IMR-90 (cell line): ENCODE measurements at regions not wholly inside any gene's neighbourhood (a gene's known extent, or its start where the extent isn't known, plus 50 kb on each side); places are given as distances from the start of the nearest gene placed in this dataset.

Source experiments
- ATAC-seq: fragments of 200-7000 bp; cut with Tn5 transposase; 2 replicates; pipeline ENCODE4 v1.9.1; 2020; ENCODE audit warnings: low read depth, mild to moderate bottlenecking, moderate library complexity
- BruUV-seq: library from RNA; stranded (reverse); fragments of 400-500 nt; replicated peaks from 2 replicates; lab custom pipeline; 2021; lab: Mats Ljungman, UMichigan
- CTCF ChIA-PET: fragments of 300-600 bp; formaldehyde crosslinking; extraction: SDS; loops from one replicate; lab custom pipeline; 2021; ENCODE audit warnings: antibody characterized with exemption; lab: Yijun Ruan, JAX
- POLR2A ChIA-PET: fragments of 300-600 bp; sonication (Branson Sonifier 250); formaldehyde crosslinking; loops from one replicate; lab custom pipeline; 2022; ENCODE audit warnings: antibody characterized with exemption; ENCODE audit not compliant: unreplicated experiment; lab: Charles Lee
- DNase-seq: peaks from one replicate; pipeline ENCODE4 v3.0.0; 2013
- H2AFZ ChIP-seq: replicated peaks from 2 replicates; pipeline ENCODE3; 2013; ENCODE audit warnings: low read length, mild to moderate bottlenecking; ENCODE audit not compliant: poor library complexity
- H2AK5ac ChIP-seq: 2 replicates; pipeline ENCODE4 v1.6.1; 2013; ENCODE audit warnings: low read depth, low read length, inconsistent platforms
- H2AK9ac ChIP-seq: replicated peaks from 2 replicates; pipeline ENCODE3; 2013; ENCODE audit warnings: mild to moderate bottlenecking, low read depth, low read length, moderate library complexity; ENCODE audit not compliant: poor library complexity
- H2BK120ac ChIP-seq: 2 replicates; pipeline ENCODE4 v1.6.1; 2013; ENCODE audit warnings: low read depth, low read length, inconsistent platforms
- H2BK15ac ChIP-seq: 3 replicates; pipeline ENCODE4 v1.6.1; 2013; ENCODE audit warnings: low read depth, low read length, inconsistent platforms
- H2BK20ac ChIP-seq: 2 replicates; pipeline ENCODE4 v1.6.1; 2013; ENCODE audit warnings: low read depth, mild to moderate bottlenecking, inconsistent platforms, low read length, moderate library complexity
- H2BK5ac ChIP-seq: 2 replicates; pipeline ENCODE4 v1.6.1; 2013; ENCODE audit warnings: mild to moderate bottlenecking, low read depth, low read length, inconsistent platforms; ENCODE audit not compliant: poor library complexity, severe bottlenecking
- H3K14ac ChIP-seq: replicated peaks from 2 replicates; pipeline ENCODE4 v1.6.1; 2013; ENCODE audit warnings: low read depth, low read length, inconsistent platforms
- H3K18ac ChIP-seq: 2 replicates; pipeline ENCODE4 v1.6.1; 2013; ENCODE audit warnings: low read depth, low read length, control low read depth
- H3K23ac ChIP-seq: 2 replicates; pipeline ENCODE4 v1.6.1; 2013; ENCODE audit warnings: low read depth, low read length, inconsistent platforms
- H3K27ac ChIP-seq: 2 replicates; pipeline ENCODE4 v1.5.1; 2013; ENCODE audit warnings: mild to moderate bottlenecking, control low read depth, low read length; ENCODE audit not compliant: insufficient read depth
- H3K27me3 ChIP-seq: 2 replicates; pipeline ENCODE4 v1.6.1; 2013; ENCODE audit warnings: low read length; ENCODE audit not compliant: control insufficient read depth, insufficient read depth
- H3K36me3 ChIP-seq: 2 replicates; pipeline ENCODE4 v1.6.1; 2013; ENCODE audit warnings: low read length, mixed read lengths; ENCODE audit not compliant: control insufficient read depth, insufficient read depth
- H3K4ac ChIP-seq: 2 replicates; pipeline ENCODE4 v1.6.1; 2013; ENCODE audit warnings: low read depth, low read length, inconsistent platforms
- H3K4me1 ChIP-seq: 2 replicates; pipeline ENCODE4 v1.6.1; 2013; ENCODE audit warnings: low read length, mixed read lengths; ENCODE audit not compliant: control insufficient read depth, insufficient read depth
- H3K4me2 ChIP-seq: 2 replicates; pipeline ENCODE4 v1.6.1; 2013; ENCODE audit warnings: low read depth, mild to moderate bottlenecking, control low read depth, low read length, moderate library complexity
- H3K4me3 ChIP-seq: 2 replicates; pipeline ENCODE4 v1.5.1; 2013; ENCODE audit warnings: low read depth, mild to moderate bottlenecking, control low read depth, low read length, moderate library complexity; ENCODE audit not compliant: insufficient read depth
- H3K56ac ChIP-seq: 2 replicates; pipeline ENCODE4 v1.6.1; 2013; ENCODE audit warnings: low read length, inconsistent platforms; ENCODE audit not compliant: insufficient read depth; ENCODE audit errors: extremely low read depth
- H3K79me1 ChIP-seq, 2 experiments: 2 replicates each; pipeline ENCODE4 v1.6.1; 2013; ENCODE audit warnings: low read length in 2 of 2, inconsistent platforms in 1 of 2, low read depth in 1 of 2
- H3K9ac ChIP-seq: 2 replicates; pipeline ENCODE4 v1.6.1; 2013; ENCODE audit warnings: low read depth, low read length, control low read depth
- H3K9me1 ChIP-seq: 2 replicates; pipeline ENCODE4 v1.6.1; 2013; ENCODE audit warnings: low read length, inconsistent platforms; ENCODE audit not compliant: insufficient read depth
- H3K9me3 ChIP-seq: 2 replicates; pipeline ENCODE4 v1.6.1; 2013; ENCODE audit warnings: low read length; ENCODE audit not compliant: control insufficient read depth, insufficient read depth
- H4K20me1 ChIP-seq: 2 replicates; pipeline ENCODE4 v1.6.1; 2013; ENCODE audit warnings: low read length, inconsistent platforms; ENCODE audit not compliant: insufficient read depth
- H4K5ac ChIP-seq: 2 replicates; pipeline ENCODE4 v1.6.1; 2013; ENCODE audit warnings: mild to moderate bottlenecking, low read depth, low read length, control low read depth
- H4K8ac ChIP-seq, 2 experiments: 2 replicates each; pipeline ENCODE4 v1.6.1; 2013; ENCODE audit warnings: low read depth in 2 of 2, low read length in 2 of 2, control low read depth in 1 of 2, inconsistent platforms in 1 of 2
- H4K91ac ChIP-seq: 2 replicates; pipeline ENCODE4 v1.6.1; 2013; ENCODE audit warnings: low read depth, low read length, inconsistent platforms; ENCODE audit not compliant: insufficient read depth
- BHLHE40 ChIP-seq: fragments of 150-350 bp; IDR thresholded peaks from 2 replicates; pipeline ENCODE4 v1.6.1; 2016; ENCODE audit warnings: mild to moderate bottlenecking, low read depth, low read length
- CEBPB ChIP-seq: IDR thresholded peaks from 2 replicates; pipeline ENCODE4 v1.6.1; 2012; ENCODE audit warnings: low read depth, low read length, improper control_type of control experiment
- CHD1 ChIP-seq: IDR thresholded peaks from 2 replicates; pipeline ENCODE4 v1.6.1; 2012; ENCODE audit warnings: low read depth, low read length, improper control_type of control experiment
- CTCF ChIP-seq: conservative IDR thresholded peaks from 2 replicates; pipeline ENCODE4 v1.5.1; 2012; ENCODE audit warnings: mild to moderate bottlenecking, low read depth, low read length, improper control_type of control experiment
- ELK1 ChIP-seq: fragments of 150-350 bp; IDR thresholded peaks from 2 replicates; pipeline ENCODE4 v1.6.1; 2016; ENCODE audit warnings: low read depth, mild to moderate bottlenecking, low read length, moderate library complexity, borderline replicate concordance
- FOS ChIP-seq: fragments of 150-350 bp; IDR thresholded peaks from 2 replicates; pipeline ENCODE4 v1.6.1; 2016; ENCODE audit warnings: low read depth, low read length
- MAFK ChIP-seq: IDR thresholded peaks from 2 replicates; pipeline ENCODE4 v1.6.1; 2012; ENCODE audit warnings: low read depth, low read length, improper control_type of control experiment
- MAZ ChIP-seq: IDR thresholded peaks from 2 replicates; pipeline ENCODE4 v1.6.1; 2012; ENCODE audit warnings: low read depth, mild to moderate bottlenecking, low read length, improper control_type of control experiment, moderate library complexity, borderline replicate concordance
- MXI1 ChIP-seq: IDR thresholded peaks from 2 replicates; pipeline ENCODE4 v1.6.1; 2012; ENCODE audit warnings: low read depth, mild to moderate bottlenecking, low read length, moderate library complexity, borderline replicate concordance
- NFE2L2 ChIP-seq: fragments of 150-350 bp; IDR thresholded peaks from 2 replicates; pipeline ENCODE4 v1.6.1; 2016; ENCODE audit warnings: low read depth, mild to moderate bottlenecking, low read length
- POLR2A ChIP-seq: IDR thresholded peaks from 2 replicates; pipeline ENCODE4 v1.6.1; 2012; ENCODE audit warnings: mild to moderate bottlenecking, low read depth, low read length
- RAD21 ChIP-seq: IDR thresholded peaks from 2 replicates; pipeline ENCODE4 v1.6.1; 2012; ENCODE audit warnings: low read length, improper control_type of control experiment
- RCOR1 ChIP-seq: IDR thresholded peaks from 2 replicates; pipeline ENCODE4 v1.6.1; 2012; ENCODE audit warnings: mild to moderate bottlenecking, low read length, improper control_type of control experiment; ENCODE audit not compliant: insufficient replicate concordance
- RFX5 ChIP-seq: IDR thresholded peaks from 2 replicates; pipeline ENCODE4 v1.8.0; 2012; ENCODE audit warnings: low read depth, mild to moderate bottlenecking, low read length, moderate library complexity
- SMC3 ChIP-seq: fragments of 150-350 bp; IDR thresholded peaks from 2 replicates; pipeline ENCODE4 v1.6.1; 2016; ENCODE audit warnings: low read depth, mild to moderate bottlenecking, antibody characterized with exemption, low read length, moderate library complexity
- USF2 ChIP-seq: fragments of 150-350 bp; IDR thresholded peaks from 2 replicates; pipeline ENCODE4 v1.6.1; 2017; ENCODE audit warnings: mild to moderate bottlenecking, antibody characterized with exemption, low read length, low read depth
- WGBS, 2 experiments: methylation state at CpG; one replicate each; pipeline versions ENCODE4 v1.1.5 to v1.1.7; 2013; ENCODE audit warnings: missing lambda C conversion rate in 2 of 2; ENCODE audit not compliant: insufficient read length in 1 of 2; ENCODE audit errors: extremely low coverage in 2 of 2; 5-methylcytosine and 5-hydroxymethylcytosine counted together
- dilution Hi-C: fragments of 300-500 bp; cut with HindIII; formaldehyde crosslinking; loops from one replicate; pipeline ENCODE4 v1.14.3; 2018; ENCODE audit warnings: low sequenced_read_pairs; ENCODE audit not compliant: unreplicated experiment
- in situ Hi-C: fragments of 300-500 bp; cut with MboI; formaldehyde crosslinking; loops from 3 replicates; pipeline ENCODE4 v1.14.3; 2019; ENCODE audit warnings: low sequenced_read_pairs, inconsistent platforms, mixed read lengths
- intact Hi-C: fragments of 100-400 bp; cut with micrococcal nuclease; formaldehyde crosslinking; loops from 2 replicates; pipeline ENCODE4 v1.10.0; 2022

GRCh38 chr4:171714791-171715454 is 98.3 kb upstream of the GALNTL6 start:
- Histone ChIP-seq H3K14ac (no peak overlapping the region), H2BK20ac (no peak overlapping the region), H2BK15ac (no peak overlapping the region), H3K4me2 (no peak overlapping the region), H2AK9ac (no peak overlapping the region), H4K91ac (no peak overlapping the region), H3K18ac (no peak overlapping the region), H4K5ac (no peak overlapping the region), H3K27ac (no peak overlapping the region), H2AFZ (no peak overlapping the region), H4K8ac (no peak overlapping the region), H4K20me1 (no peaks in the 10 kb centered on the region), H3K56ac (no peak overlapping the region), H3K79me1 (no peaks in the 10 kb centered on the region), H3K9me1 (no peaks in the 10 kb centered on the region), H2BK5ac (no peak overlapping the region), H3K36me3 (no peaks in the 10 kb centered on the region), H3K4me1 (no peaks in the 10 kb centered on the region), H3K4ac (no peak overlapping the region), H2AK5ac (no peak overlapping the region), H2BK120ac (no peak overlapping the region), H3K23ac (no peak overlapping the region), H3K27me3 (no peaks in the 10 kb centered on the region), H3K9ac (no peak overlapping the region), H3K9me3 (peaks cover 12% of the 10 kb centered on the region), H3K4me3 (no peak overlapping the region)
- ChIA-PET POLR2A (no interaction called here), CTCF (no interaction called here)
- intact Hi-C loops (no loop called here), dilution Hi-C loops (no loop called here), in situ Hi-C loops (no loop called here)
- DNase-seq (no peak), ATAC-seq (no peak)
- TF ChIP-seq RFX5 = no peak
- no peak for TF ChIP-seq RAD21
- TF ChIP-seq CEBPB = no peak
- TF ChIP-seq NFE2L2 = no peak
- TF ChIP-seq MXI1 = no peak
- no peak for TF ChIP-seq MAZ
- no peak for TF ChIP-seq CTCF
- no peak for TF ChIP-seq RCOR1
- TF ChIP-seq MAFK = no peak
- TF ChIP-seq ELK1 = no peak
- TF ChIP-seq SMC3 = no peak
- no peak for TF ChIP-seq CHD1
- TF ChIP-seq BHLHE40 = no peak
- no peak for TF ChIP-seq FOS
- TF ChIP-seq POLR2A = no peak
- no peak for TF ChIP-seq USF2
- no CpG with 5 or more reads among the region's 5 CpGs for WGBS, 2 experiments
- no TSS peak for BruUV-seq
